Natural killer cell (primary cell): ENCODE measurements at regions not wholly inside any gene's neighbourhood (a gene's known extent, or its start where the extent isn't known, plus 50 kb on each side); places are given as distances from the start of the nearest gene placed in this dataset.

Experiments
- ATAC-seq, 3 donors: fragments of 150-1000 bp in 2 of 3; fragments of 200-7000 bp in 1 of 3; cut with Tn5 transposase; 1 replicate in 1 of 3; 2 replicates in 2 of 3; pipeline ENCODE4 v1.10.0; 2021; ENCODE audit warnings: mild to moderate bottlenecking in 2 of 3, moderate library complexity in 2 of 3
- DNase-seq, 2 donors: peaks; one replicate each; pipeline versions ENCODE4 v3.0.0 to v3.0.0-alpha.2; 2013 to 2021; ENCODE audit warnings: mixed read lengths in 1 of 2
- H3K27ac ChIP-seq: one replicate; pipeline ENCODE4 v1.5.1; 2013; ENCODE audit warnings: mild to moderate bottlenecking, low read length
- H3K27me3 ChIP-seq: one replicate; pipeline ENCODE4 v1.6.1; 2013; ENCODE audit warnings: low read length; ENCODE audit not compliant: control insufficient read depth, insufficient read depth
- H3K36me3 ChIP-seq: one replicate; pipeline ENCODE4 v1.6.1; 2013; ENCODE audit warnings: low read length; ENCODE audit not compliant: control insufficient read depth, insufficient read depth
- H3K4me1 ChIP-seq: one replicate; pipeline ENCODE4 v1.6.1; 2013; ENCODE audit warnings: low read length; ENCODE audit not compliant: control insufficient read depth, insufficient read depth
- H3K4me3 ChIP-seq: one replicate; pipeline ENCODE4 v1.5.1; 2013; ENCODE audit warnings: low read length
- H3K9me3 ChIP-seq: one replicate; pipeline ENCODE4 v1.6.1; 2013; ENCODE audit warnings: low read length; ENCODE audit not compliant: control insufficient read depth, insufficient read depth
- H3K27ac Mint-ChIP-seq, 2 donors: one replicate each; pipeline ENCODE4 v1.8.0; 2022; ENCODE audit warnings: mild to moderate bottlenecking in 2 of 2, mixed read lengths in 2 of 2, moderate library complexity in 1 of 2
- H3K27me3 Mint-ChIP-seq, 2 donors: one replicate each; pipeline ENCODE4 v1.8.0; 2022; ENCODE audit warnings: low read depth in 2 of 2, mixed read lengths in 2 of 2
- H3K36me3 Mint-ChIP-seq: one replicate; pipeline ENCODE4 v1.8.0; 2022; ENCODE audit warnings: mixed read lengths
- H3K4me1 Mint-ChIP-seq, 2 donors: one replicate each; pipeline ENCODE4 v1.8.0; 2022; ENCODE audit warnings: mixed read lengths in 2 of 2
- H3K4me3 Mint-ChIP-seq: one replicate; pipeline ENCODE4 v1.8.0; 2022; ENCODE audit warnings: mild to moderate bottlenecking, moderate library complexity, mixed read lengths
- H3K9me3 Mint-ChIP-seq, 2 donors: one replicate each; pipeline ENCODE4 v1.8.0; 2022; ENCODE audit warnings: mixed read lengths in 2 of 2
- CTCF ChIP-seq: fragments of 200-600 bp; IDR thresholded peaks from one replicate; pipeline ENCODE4 v1.8.0; 2022; ENCODE audit warnings: antibody characterized with exemption
- whole genome bisulfite sequencing: methylation state at CpG from one replicate; pipeline ENCODE4 v1.1.7; 2013; ENCODE audit warnings: missing lambda C conversion rate; ENCODE audit not compliant: insufficient coverage; 5-methylcytosine and 5-hydroxymethylcytosine counted together
- intact Hi-C: fragments of 100-400 bp; cut with micrococcal nuclease; formaldehyde crosslinking; loops from one replicate; pipeline ENCODE4 v1.14.2; 2022

- intact Hi-C loops, result no loop called here
- H3K4me1 ChIP-seq, result no peaks in the 10 kb centered on the region
- no peak overlapping the region for H3K4me3 ChIP-seq
- Mint-ChIP-seq H3K4me3 (no peak overlapping the region), H3K36me3 (no peaks in the 10 kb centered on the region), H3K27ac (no peak overlapping the region), H3K9me3 (no peaks in the 10 kb centered on the region), H3K4me1 (peaks cover 9 to 10% of the 10 kb centered on the region in 2 donors), H3K27me3 (peaks cover 22 to 32% of the 10 kb centered on the region in 2 donors)
- WGBS, result 64% methylated on average over 6 of the region's 8 CpGs
- ATAC-seq (no peak), DNase-seq (no peak)
- no peak for TF ChIP-seq CTCF
- no peaks in the 10 kb centered on the region for H3K9me3 ChIP-seq
- no peaks in the 10 kb centered on the region for H3K36me3 ChIP-seq
- no peaks in the 10 kb centered on the region for H3K27me3 ChIP-seq
- no peak overlapping the region for H3K27ac ChIP-seq
Measured at GRCh38 chr5:159765760-159766517, 150.3 kb upstream of the ADRA1B start.

GRCh38 chr5:159768243-159768642 lies 148.0 kb upstream of the ADRA1B start:
- Histone ChIP-seq H3K27me3 (peaks cover 4% of the 10 kb centered on the region), H3K4me3 (no peak overlapping the region), H3K36me3 (no peaks in the 10 kb centered on the region), H3K9me3 (no peaks in the 10 kb centered on the region), H3K27ac (no peak overlapping the region), H3K4me1 (peaks cover 4% of the 10 kb centered on the region)
- DNase-seq, result no peak
- no peaks in the 10 kb centered on the region for H3K36me3 Mint-ChIP-seq
- peaks cover 22 to 26% of the 10 kb centered on the region in 2 donors for H3K27me3 Mint-ChIP-seq
- no peak overlapping the region for H3K4me3 Mint-ChIP-seq
- H3K27ac Mint-ChIP-seq, result no peak overlapping the region
- H3K9me3 Mint-ChIP-seq, result no peaks in the 10 kb centered on the region
- H3K4me1 Mint-ChIP-seq, result peaks cover 18 to 19% of the 10 kb centered on the region in 2 donors
- no peak for TF ChIP-seq CTCF
- 85% methylated on average over 1 of the region's 2 CpGs for WGBS
- intact Hi-C loops, result no loop called here
- no peak for ATAC-seq

GRCh38 chr5:159772698-159773061 lies 143.6 kb upstream of the ADRA1B start:
- Histone ChIP-seq H3K4me1 (peaks cover 10% of the 10 kb centered on the region), H3K36me3 (no peaks in the 10 kb centered on the region), H3K27ac (peak overlapping the region; percentile 8), H3K27me3 (peaks cover 9% of the 10 kb centered on the region), H3K4me3 (no peak overlapping the region), H3K9me3 (no peaks in the 10 kb centered on the region)
- 84% methylated on average over 5 of the region's 6 CpGs for WGBS
- intact Hi-C loops, result loop anchor here (1.0 to 10.0 kb wide), 2 partner anchors 360 to 438 kb away; partner anchors contain the start of gene IL12B
- Mint-ChIP-seq H3K36me3 (no peaks in the 10 kb centered on the region), H3K4me3 (peak overlapping the region; percentile 68), H3K27me3 (peaks cover 21 to 26% of the 10 kb centered on the region in 2 donors), H3K9me3 (no peaks in the 10 kb centered on the region), H3K4me1 (peaks cover 19 to 22% of the 10 kb centered on the region in 2 donors), H3K27ac (peak overlapping the region; percentile 57 to 60)
- no peak for ATAC-seq
- DNase-seq, result no peak
- TF ChIP-seq CTCF, result no peak
